ENCODE measurements at regions not wholly inside any gene's neighbourhood (a gene's known extent, or its start where the extent isn't known, plus 50 kb on each side); places are given as distances from the start of the nearest gene placed in this dataset.

GRCh38 chr6:81086991-81087390 lies 665.5 kb downstream of the TENT5A start:
- Histone ChIP-seq H3K4me1 (no peaks in the 10 kb centered on the region), H3K27me3 (no peaks in the 10 kb centered on the region), H3K9me3 (no peaks in the 10 kb centered on the region), H3K27ac (no peak overlapping the region), H3K4me3 (no peak overlapping the region), H3K36me3 (no peaks in the 10 kb centered on the region)
- no peak for TF ChIP-seq CTCF (IDR thresholded peaks at IDR 0.05)
- intact Hi-C loops (cut with DNase I): no loop called here
- DNase-seq (no peak), ATAC-seq (no peak)

- intact Hi-C loops (cut with DNase I): no loop called here
- no peak overlapping the region for H3K27ac ChIP-seq
- no peak for DNase-seq
- H3K27me3 ChIP-seq: no peaks in the 10 kb centered on the region
- TF ChIP-seq CTCF (IDR thresholded peaks at IDR 0.05): no peak
- ATAC-seq: no peak
- no peaks in the 10 kb centered on the region for H3K9me3 ChIP-seq
- H3K4me1 ChIP-seq: no peaks in the 10 kb centered on the region
- H3K4me3 ChIP-seq: no peak overlapping the region
- H3K36me3 ChIP-seq: no peaks in the 10 kb centered on the region
Measured at GRCh38 chr6:81085431-81085790, 667.1 kb downstream of the TENT5A start.

GRCh38 chr6:81084776-81085430 lies 667.6 kb downstream of the TENT5A start:
- H3K4me3 ChIP-seq: no peak overlapping the region
- no peak for TF ChIP-seq CTCF (IDR thresholded peaks at IDR 0.05)
- H3K27ac ChIP-seq: no peak overlapping the region
- intact Hi-C loops (cut with DNase I): no loop called here
- ATAC-seq: no peak
- H3K27me3 ChIP-seq: no peaks in the 10 kb centered on the region
- H3K36me3 ChIP-seq: no peaks in the 10 kb centered on the region
- H3K9me3 ChIP-seq: no peaks in the 10 kb centered on the region
- no peaks in the 10 kb centered on the region for H3K4me1 ChIP-seq
- no peak for DNase-seq

GRCh38 chr6:81075974-81076373 lies 676.5 kb downstream of the TENT5A start:
- no peaks in the 10 kb centered on the region for H3K36me3 ChIP-seq
- no peaks in the 10 kb centered on the region for H3K9me3 ChIP-seq
- H3K27ac ChIP-seq: no peak overlapping the region
- ATAC-seq (no peak), DNase-seq (no peak)
- H3K4me1 ChIP-seq: no peaks in the 10 kb centered on the region
- no peaks in the 10 kb centered on the region for H3K27me3 ChIP-seq
- H3K4me3 ChIP-seq: no peak overlapping the region
- intact Hi-C loops (cut with DNase I): no loop called here
- TF ChIP-seq CTCF (IDR thresholded peaks at IDR 0.05): peak; percentile 28

- TF ChIP-seq CTCF (IDR thresholded peaks at IDR 0.05): no peak
- no peak for DNase-seq
- no peak for ATAC-seq
- intact Hi-C loops (cut with DNase I): no loop called here
- Histone ChIP-seq H3K36me3 (no peaks in the 10 kb centered on the region), H3K27ac (no peak overlapping the region), H3K4me3 (no peak overlapping the region), H3K9me3 (no peaks in the 10 kb centered on the region), H3K4me1 (no peaks in the 10 kb centered on the region), H3K27me3 (no peaks in the 10 kb centered on the region)
Measured at GRCh38 chr6:81073318-81073717, 679.2 kb downstream of the TENT5A start.

GRCh38 chr6:81071121-81071520 lies 681.4 kb downstream of the TENT5A start:
- H3K4me1 ChIP-seq: no peaks in the 10 kb centered on the region
- no peaks in the 10 kb centered on the region for H3K36me3 ChIP-seq
- TF ChIP-seq CTCF (IDR thresholded peaks at IDR 0.05): no peak
- H3K9me3 ChIP-seq: no peaks in the 10 kb centered on the region
- ATAC-seq: no peak
- intact Hi-C loops (cut with DNase I): no loop called here
- no peak overlapping the region for H3K4me3 ChIP-seq
- H3K27me3 ChIP-seq: no peaks in the 10 kb centered on the region
- H3K27ac ChIP-seq: no peak overlapping the region
- DNase-seq: no peak

Data from upper lobe of right lung (tissue), 1 donor.